Osteocyte (in vitro differentiated cells): ENCODE measurements at regions not wholly inside any gene's neighbourhood (a gene's known extent, or its start where the extent isn't known, plus 50 kb on each side); places are given as distances from the start of the nearest gene placed in this dataset.

Source experiments
- DNase-seq: peaks from one replicate; pipeline ENCODE4 v3.0.0; 2021; ENCODE audit warnings: mixed read lengths; ENCODE audit not compliant: unreplicated experiment; ENCODE audit errors: extremely low spot score
- H3K27ac Mint-ChIP-seq: one replicate; pipeline ENCODE4 v1.8.0; 2021; ENCODE audit warnings: mild to moderate bottlenecking, mixed read lengths; ENCODE audit not compliant: unreplicated experiment
- H3K27me3 Mint-ChIP-seq: one replicate; pipeline ENCODE4 v1.8.0; 2021; ENCODE audit warnings: mixed read lengths; ENCODE audit not compliant: unreplicated experiment
- H3K36me3 Mint-ChIP-seq: one replicate; pipeline ENCODE4 v1.8.0; 2021; ENCODE audit warnings: mixed read lengths; ENCODE audit not compliant: unreplicated experiment
- H3K4me1 Mint-ChIP-seq: one replicate; pipeline ENCODE4 v1.8.0; 2021; ENCODE audit warnings: mixed read lengths; ENCODE audit not compliant: unreplicated experiment
- H3K4me3 Mint-ChIP-seq: one replicate; pipeline ENCODE4 v1.8.0; 2021; ENCODE audit warnings: mild to moderate bottlenecking, moderate library complexity, mixed read lengths; ENCODE audit not compliant: unreplicated experiment
- H3K9me3 Mint-ChIP-seq: one replicate; pipeline ENCODE4 v1.8.0; 2021; ENCODE audit warnings: mixed read lengths; ENCODE audit not compliant: unreplicated experiment
- CTCF ChIP-seq: fragments of 200-600 bp; sonication (generic); IDR thresholded peaks from 2 replicates; pipeline ENCODE4 v1.5.0; 2021; ENCODE audit warnings: antibody characterized with exemption, mild to moderate bottlenecking, moderate library complexity

GRCh38 chr2:765369-765768 lies 88.2 kb upstream of the TMEM18 start:
- H3K4me1 Mint-ChIP-seq = peaks cover 17% of the 10 kb centered on the region
- no peaks in the 10 kb centered on the region for H3K36me3 Mint-ChIP-seq
- H3K27ac Mint-ChIP-seq = no peak overlapping the region
- no peak overlapping the region for H3K4me3 Mint-ChIP-seq
- TF ChIP-seq CTCF = no peak
- no peaks in the 10 kb centered on the region for H3K27me3 Mint-ChIP-seq
- DNase-seq = no peak
- H3K9me3 Mint-ChIP-seq = peaks cover 6% of the 10 kb centered on the region

- peaks cover 1% of the 10 kb centered on the region for H3K9me3 Mint-ChIP-seq
- H3K27me3 Mint-ChIP-seq = no peaks in the 10 kb centered on the region
- H3K36me3 Mint-ChIP-seq = no peaks in the 10 kb centered on the region
- H3K27ac Mint-ChIP-seq = no peak overlapping the region
- no peak for TF ChIP-seq CTCF
- H3K4me3 Mint-ChIP-seq = no peak overlapping the region
- DNase-seq = no peak
- peaks cover 15% of the 10 kb centered on the region for H3K4me1 Mint-ChIP-seq
Measured at GRCh38 chr2:763766-764525, 86.7 kb upstream of the TMEM18 start.

GRCh38 chr2:762646-763045 lies 85.4 kb upstream of the TMEM18 start:
- Mint-ChIP-seq H3K9me3 (no peaks in the 10 kb centered on the region), H3K27ac (no peak overlapping the region), H3K27me3 (no peaks in the 10 kb centered on the region), H3K36me3 (no peaks in the 10 kb centered on the region), H3K4me1 (peaks cover 13% of the 10 kb centered on the region), H3K4me3 (no peak overlapping the region)
- no peak for DNase-seq
- no peak for TF ChIP-seq CTCF

GRCh38 chr2:761384-761783 lies 84.2 kb upstream of the TMEM18 start:
- TF ChIP-seq CTCF = no peak
- Mint-ChIP-seq H3K4me1 (peaks cover 13% of the 10 kb centered on the region), H3K4me3 (no peak overlapping the region), H3K27me3 (no peaks in the 10 kb centered on the region), H3K27ac (no peak overlapping the region), H3K9me3 (no peaks in the 10 kb centered on the region), H3K36me3 (no peaks in the 10 kb centered on the region)
- DNase-seq = no peak

GRCh38 chr2:760001-760400 lies 82.8 kb upstream of the TMEM18 start:
- Mint-ChIP-seq H3K27me3 (peaks cover 2% of the 10 kb centered on the region), H3K36me3 (no peaks in the 10 kb centered on the region), H3K4me3 (no peak overlapping the region), H3K27ac (no peak overlapping the region), H3K9me3 (no peaks in the 10 kb centered on the region), H3K4me1 (peaks cover 13% of the 10 kb centered on the region)
- no peak for TF ChIP-seq CTCF
- DNase-seq = no peak
